Trophoblast cell (in vitro differentiated cells and primary cell): ENCODE measurements at regions not wholly inside any gene's neighbourhood (a gene's known extent, or its start where the extent isn't known, plus 50 kb on each side); places are given as distances from the start of the nearest gene placed in this dataset.

ENCODE experiments used
- DNase-seq, 2 donors: peaks; one replicate each; pipeline ENCODE4 v3.0.0-alpha.2; 2016
- H2AFZ ChIP-seq: 2 replicates; pipeline ENCODE4 v1.6.1; 2013; ENCODE audit warnings: low read length, moderate library complexity, mild to moderate bottlenecking; ENCODE audit not compliant: insufficient read depth, poor library complexity
- H2AK5ac ChIP-seq: 2 replicates; pipeline ENCODE4 v1.6.1; 2013; ENCODE audit warnings: mild to moderate bottlenecking, low read length
- H2BK120ac ChIP-seq: 2 replicates; pipeline ENCODE4 v1.6.1; 2013; ENCODE audit warnings: low read length, mild to moderate bottlenecking, moderate library complexity; ENCODE audit not compliant: insufficient read depth, poor library complexity
- H2BK12ac ChIP-seq: 2 replicates; pipeline ENCODE4 v1.6.1; 2013; ENCODE audit warnings: mild to moderate bottlenecking, low read length, moderate library complexity
- H2BK5ac ChIP-seq: 2 replicates; pipeline ENCODE4 v1.6.1; 2013; ENCODE audit warnings: low read length, low read depth, moderate library complexity, mild to moderate bottlenecking; ENCODE audit not compliant: poor library complexity
- H3K14ac ChIP-seq: 2 replicates; pipeline ENCODE4 v1.6.1; 2013; ENCODE audit warnings: mild to moderate bottlenecking, low read length
- H3K18ac ChIP-seq: 2 replicates; pipeline ENCODE4 v1.6.1; 2013; ENCODE audit warnings: mild to moderate bottlenecking, low read length
- H3K23ac ChIP-seq: 2 replicates; pipeline ENCODE4 v1.6.1; 2013; ENCODE audit warnings: low read length
- H3K27ac ChIP-seq: 2 replicates; pipeline ENCODE4 v1.5.1; 2013; ENCODE audit warnings: low read depth, mild to moderate bottlenecking, inconsistent platforms, low read length, moderate library complexity
- H3K27me3 ChIP-seq: 2 replicates; pipeline ENCODE4 v1.6.1; 2013; ENCODE audit warnings: inconsistent platforms, mild to moderate bottlenecking, low read length, moderate library complexity; ENCODE audit not compliant: insufficient read depth
- H3K36me3 ChIP-seq, 2 experiments: 1 replicate in 1 of 2; 2 replicates in 1 of 2; pipeline ENCODE4 v1.6.1; 2013; ENCODE audit warnings: low read length in 2 of 2, mild to moderate bottlenecking in 2 of 2, moderate library complexity in 1 of 2; ENCODE audit not compliant: insufficient read depth in 2 of 2, control insufficient read depth in 1 of 2
- H3K4ac ChIP-seq: 2 replicates; pipeline ENCODE4 v1.6.1; 2013; ENCODE audit warnings: low read depth, mild to moderate bottlenecking, low read length, moderate library complexity
- H3K4me1 ChIP-seq, 2 experiments: 1 replicate in 1 of 2; 2 replicates in 1 of 2; pipeline ENCODE4 v1.6.1; 2013; ENCODE audit warnings: low read length in 2 of 2, mild to moderate bottlenecking in 2 of 2, moderate library complexity in 1 of 2; ENCODE audit not compliant: insufficient read depth in 2 of 2, control insufficient read depth in 1 of 2
- H3K4me2 ChIP-seq: 2 replicates; pipeline ENCODE4 v1.6.1; 2013; ENCODE audit warnings: inconsistent platforms, mild to moderate bottlenecking, low read length, moderate library complexity
- H3K4me3 ChIP-seq: 2 replicates; pipeline ENCODE4 v1.5.1; 2013; ENCODE audit warnings: mild to moderate bottlenecking, low read depth, low read length, inconsistent platforms
- H3K79me1 ChIP-seq: one replicate; pipeline ENCODE4 v1.6.1; 2013; ENCODE audit warnings: low read length
- H3K79me2 ChIP-seq: 2 replicates; pipeline ENCODE4 v1.6.1; 2013; ENCODE audit warnings: low read length, mild to moderate bottlenecking; ENCODE audit not compliant: control insufficient read depth, insufficient read depth, poor library complexity
- H3K9ac ChIP-seq: 2 replicates; pipeline ENCODE4 v1.6.1; 2013; ENCODE audit warnings: mild to moderate bottlenecking, low read length
- H3K9me3 ChIP-seq: 2 replicates; pipeline ENCODE4 v1.6.1; 2013; ENCODE audit warnings: low read depth, mild to moderate bottlenecking, control low read depth, inconsistent platforms, low read length; ENCODE audit not compliant: insufficient read depth
- H4K12ac ChIP-seq: 2 replicates; pipeline ENCODE4 v1.6.1; 2013; ENCODE audit warnings: low read depth, mild to moderate bottlenecking, low read length, moderate library complexity
- H4K8ac ChIP-seq: 2 replicates; pipeline ENCODE4 v1.6.1; 2013; ENCODE audit warnings: low read depth, mild to moderate bottlenecking, low read length, moderate library complexity
- H4K91ac ChIP-seq: one replicate; pipeline ENCODE4 v1.6.1; 2013; ENCODE audit warnings: low read depth, mild to moderate bottlenecking, low read length, moderate library complexity
- WGBS: extraction: QIAGEN DNeasy Blood & Tissue Kit; methylation state at CpG from one replicate; pipeline ENCODE4 v1.1.7; 2013; ENCODE audit warnings: missing lambda C conversion rate; ENCODE audit not compliant: insufficient read length, insufficient coverage; ENCODE audit errors: extremely low coverage; 5-methylcytosine and 5-hydroxymethylcytosine counted together

GRCh38 chr15:38091078-38091645 is 156.7 kb downstream of the TMCO5A start:
- no peak overlapping the region for H2AK5ac ChIP-seq
- no peak overlapping the region for H3K4me3 ChIP-seq
- H4K91ac ChIP-seq, result no peak overlapping the region
- no peak overlapping the region for H4K8ac ChIP-seq
- H3K14ac ChIP-seq, result no peak overlapping the region
- H3K18ac ChIP-seq, result no peak overlapping the region
- H3K27ac ChIP-seq, result no peak overlapping the region
- no peak overlapping the region for H3K23ac ChIP-seq
- no peak overlapping the region for H3K9ac ChIP-seq
- no peaks in the 10 kb centered on the region for H3K4me1 ChIP-seq
- no peaks in the 10 kb centered on the region for H3K27me3 ChIP-seq
- H2BK5ac ChIP-seq, result no peak overlapping the region
- no peaks in the 10 kb centered on the region for H3K36me3 ChIP-seq
- no peaks in the 10 kb centered on the region for H3K79me2 ChIP-seq
- H4K12ac ChIP-seq, result no peak overlapping the region
- no peak overlapping the region for H3K4ac ChIP-seq
- no peak overlapping the region for H3K4me2 ChIP-seq
- H2BK12ac ChIP-seq, result no peak overlapping the region
- H2BK120ac ChIP-seq, result no peak overlapping the region
- no peak for DNase-seq
- no peak overlapping the region for H2AFZ ChIP-seq
- WGBS, result no CpG with 5 or more reads among the region's 3 CpGs
- no peaks in the 10 kb centered on the region for H3K79me1 ChIP-seq
- H3K9me3 ChIP-seq, result no peaks in the 10 kb centered on the region

- no peak overlapping the region for H4K8ac ChIP-seq
- H3K4ac ChIP-seq, result no peak overlapping the region
- H3K4me3 ChIP-seq, result no peak overlapping the region
- no peak overlapping the region for H2BK12ac ChIP-seq
- H3K27ac ChIP-seq, result no peak overlapping the region
- H3K4me2 ChIP-seq, result no peak overlapping the region
- no peak overlapping the region for H3K23ac ChIP-seq
- no peak overlapping the region for H3K14ac ChIP-seq
- no peak overlapping the region for H2AFZ ChIP-seq
- no peaks in the 10 kb centered on the region for H3K79me2 ChIP-seq
- H2AK5ac ChIP-seq, result no peak overlapping the region
- no peak overlapping the region for H3K18ac ChIP-seq
- WGBS, result no CpG with 5 or more reads among the region's 7 CpGs
- H4K91ac ChIP-seq, result no peak overlapping the region
- H4K12ac ChIP-seq, result no peak overlapping the region
- no peaks in the 10 kb centered on the region for H3K27me3 ChIP-seq
- H3K79me1 ChIP-seq, result no peaks in the 10 kb centered on the region
- H3K9ac ChIP-seq, result no peak overlapping the region
- no peak overlapping the region for H2BK5ac ChIP-seq
- no peaks in the 10 kb centered on the region for H3K36me3 ChIP-seq
- H3K9me3 ChIP-seq, result no peaks in the 10 kb centered on the region
- no peaks in the 10 kb centered on the region for H3K4me1 ChIP-seq
- no peak overlapping the region for H2BK120ac ChIP-seq
- no peak for DNase-seq
These were observed 158.7 kb upstream of the SPRED1 start for GRCh38 chr15:38093931-38094330.

- no peak overlapping the region for H4K91ac ChIP-seq
- no peak overlapping the region for H2BK12ac ChIP-seq
- no peak overlapping the region for H3K4ac ChIP-seq
- no peak overlapping the region for H2AK5ac ChIP-seq
- no peak overlapping the region for H3K27ac ChIP-seq
- no peak overlapping the region for H4K12ac ChIP-seq
- H3K9ac ChIP-seq, result no peak overlapping the region
- no peak overlapping the region for H3K14ac ChIP-seq
- no peaks in the 10 kb centered on the region for H3K79me2 ChIP-seq
- H3K4me2 ChIP-seq, result no peak overlapping the region
- no peaks in the 10 kb centered on the region for H3K4me1 ChIP-seq
- no peaks in the 10 kb centered on the region for H3K36me3 ChIP-seq
- no peak overlapping the region for H3K18ac ChIP-seq
- no peak overlapping the region for H2BK120ac ChIP-seq
- no peak for DNase-seq
- no peaks in the 10 kb centered on the region for H3K9me3 ChIP-seq
- no peak overlapping the region for H4K8ac ChIP-seq
- H3K79me1 ChIP-seq, result no peaks in the 10 kb centered on the region
- H3K23ac ChIP-seq, result no peak overlapping the region
- WGBS, result no CpG with 5 or more reads among the region's 1 CpG
- H2BK5ac ChIP-seq, result no peak overlapping the region
- H3K27me3 ChIP-seq, result no peaks in the 10 kb centered on the region
- H3K4me3 ChIP-seq, result no peak overlapping the region
- H2AFZ ChIP-seq, result no peak overlapping the region
These were observed 149.7 kb upstream of the SPRED1 start for GRCh38 chr15:38102972-38103371.

- no CpG with 5 or more reads among the region's 1 CpG for WGBS
- no peaks in the 10 kb centered on the region for H3K4me1 ChIP-seq
- no peak overlapping the region for H3K18ac ChIP-seq
These were observed 149.1 kb upstream of the SPRED1 start for GRCh38 chr15:38103564-38103963.

More at GRCh38 chr15:38103564-38103963, 149.1 kb upstream of the SPRED1 start:
- Histone ChIP-seq H3K27ac (no peak overlapping the region), H4K12ac (no peak overlapping the region), H4K91ac (no peak overlapping the region), H3K79me1 (no peaks in the 10 kb centered on the region), H3K4me2 (no peak overlapping the region), H3K79me2 (no peaks in the 10 kb centered on the region), H2AFZ (no peak overlapping the region), H2BK120ac (no peak overlapping the region), H2BK12ac (no peak overlapping the region), H3K4me3 (no peak overlapping the region), H4K8ac (no peak overlapping the region), H2BK5ac (no peak overlapping the region), H3K14ac (no peak overlapping the region), H3K27me3 (no peaks in the 10 kb centered on the region), H3K9ac (no peak overlapping the region), H3K9me3 (no peaks in the 10 kb centered on the region), H3K4ac (no peak overlapping the region), H3K36me3 (no peaks in the 10 kb centered on the region), H2AK5ac (no peak overlapping the region), H3K23ac (no peak overlapping the region)
- DNase-seq, result no peak
